HG02973 (cell line): ENCODE measurements at regions not wholly inside any gene's neighbourhood (a gene's known extent, or its start where the extent isn't known, plus 50 kb on each side); places are given as distances from the start of the nearest gene placed in this dataset.
"Not testable (repeated sequence)": the region's sequence is repeated elsewhere in the genome, so short reads cannot be mapped to it uniquely, and the experiment has no call there.

Source experiments
- ATAC-seq: cut with Tn5 transposase; IDR thresholded peaks from one replicate; pipeline ENCODE4 v1.9.1; 2021; ENCODE audit warnings: moderate library complexity; ENCODE audit not compliant: unreplicated experiment

DNA sequence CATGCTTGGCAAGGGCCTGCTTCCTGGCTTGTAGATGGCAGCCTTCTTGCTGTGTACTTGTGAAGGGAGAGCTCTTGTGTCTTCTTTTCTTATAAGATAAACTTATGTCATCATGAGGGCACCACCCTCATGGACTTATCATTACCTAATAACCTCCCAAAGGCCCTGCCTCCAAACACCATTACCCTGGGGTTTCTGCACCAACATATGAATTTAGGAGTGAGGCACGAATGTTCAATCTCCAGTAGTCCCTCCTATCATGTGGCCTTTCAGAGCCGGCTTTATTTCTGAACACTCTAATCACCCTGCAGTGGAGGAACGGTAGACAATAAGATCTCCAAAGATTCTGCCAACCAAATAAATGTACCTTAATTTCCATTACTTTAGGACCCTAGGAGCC, 144.3 kb downstream of the ABCC12 start:
- ATAC-seq: no peak

DNA sequence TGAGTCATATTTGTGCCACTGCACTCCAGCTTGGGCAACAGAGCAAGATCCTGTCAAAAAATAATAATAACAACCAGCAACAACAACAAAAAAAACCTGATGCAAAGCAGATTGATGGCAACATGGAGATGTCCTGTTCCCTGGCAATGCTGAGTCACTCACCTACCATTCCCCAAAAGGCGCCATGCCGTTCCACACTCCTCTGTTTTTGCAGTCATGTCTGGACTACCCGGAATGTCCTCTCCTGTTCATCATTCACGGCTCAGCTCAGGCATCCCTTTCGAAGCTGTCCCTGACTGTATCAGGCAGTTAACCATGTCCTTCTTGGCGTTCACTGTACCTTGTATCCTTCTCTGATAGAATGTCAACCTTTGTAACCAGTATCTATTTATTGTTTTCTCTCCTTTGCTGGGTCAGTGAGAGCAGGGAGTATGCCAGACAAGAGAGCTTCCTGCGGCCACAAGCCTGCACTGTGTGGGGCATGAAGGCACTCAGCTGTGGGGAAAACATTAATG, 147.7 kb downstream of the ABCC12 start:
- ATAC-seq: no peak

DNA sequence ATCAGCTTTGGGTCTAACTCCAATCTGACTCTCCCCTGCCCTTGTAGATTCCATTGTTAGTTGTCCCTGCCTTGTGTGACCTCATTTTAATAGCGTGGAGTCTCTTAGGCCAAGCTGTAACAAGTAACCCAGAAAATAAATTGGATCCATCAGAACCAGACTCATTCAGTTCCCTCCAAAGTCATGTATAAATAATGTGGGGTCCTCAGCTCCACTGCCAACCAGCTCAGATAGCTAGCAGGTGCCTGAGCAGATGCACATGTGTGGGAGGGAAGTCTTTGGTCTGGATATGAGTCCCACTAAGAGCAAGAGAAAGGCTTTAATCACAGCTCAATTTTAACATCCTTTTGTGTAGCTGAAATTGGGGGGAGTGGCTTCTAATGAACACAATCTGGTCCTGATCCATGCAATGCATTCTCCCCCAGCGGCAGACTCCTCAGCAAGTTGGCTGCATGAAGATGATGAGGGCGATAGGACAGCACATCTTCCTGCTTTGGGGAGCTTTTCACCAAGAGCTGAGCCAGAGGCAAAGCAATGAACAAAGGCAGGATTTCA, 151.6 kb downstream of the ABCC12 start:
- ATAC-seq: no peak

DNA sequence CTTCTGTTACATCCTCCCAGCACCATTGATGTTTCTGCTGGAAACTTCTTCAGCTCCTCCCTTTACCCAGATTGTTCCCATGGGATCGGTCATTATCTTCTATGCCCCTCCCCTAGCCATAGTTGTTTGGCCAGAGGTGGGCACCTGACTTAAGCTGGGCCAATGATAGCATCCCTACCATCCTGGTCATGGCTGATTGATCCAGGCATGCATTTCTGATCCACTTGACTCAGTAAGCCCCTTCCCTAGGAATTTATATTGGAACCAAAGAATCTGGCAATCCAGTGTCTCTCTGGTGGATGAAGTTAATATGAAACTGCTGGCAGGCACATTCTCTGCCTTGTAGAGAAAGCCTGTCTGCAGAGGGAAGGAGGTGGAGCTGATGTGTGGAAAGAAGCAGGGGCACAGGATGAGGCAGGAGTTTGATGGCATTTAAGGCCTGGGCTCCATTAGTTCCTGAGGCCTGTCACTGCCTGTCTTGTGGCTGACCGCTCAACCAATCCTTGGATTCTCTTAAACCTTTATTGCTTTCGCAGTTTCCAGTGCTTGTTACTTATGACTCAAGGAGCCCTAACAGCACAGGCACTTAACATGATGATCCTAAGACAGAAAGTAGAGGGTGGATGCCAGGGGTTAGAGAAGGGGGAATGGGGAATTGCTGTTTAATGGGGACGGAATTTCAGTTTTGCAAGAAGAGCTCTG, 152.4 kb downstream of the ABCC12 start:
- no peak for ATAC-seq

DNA sequence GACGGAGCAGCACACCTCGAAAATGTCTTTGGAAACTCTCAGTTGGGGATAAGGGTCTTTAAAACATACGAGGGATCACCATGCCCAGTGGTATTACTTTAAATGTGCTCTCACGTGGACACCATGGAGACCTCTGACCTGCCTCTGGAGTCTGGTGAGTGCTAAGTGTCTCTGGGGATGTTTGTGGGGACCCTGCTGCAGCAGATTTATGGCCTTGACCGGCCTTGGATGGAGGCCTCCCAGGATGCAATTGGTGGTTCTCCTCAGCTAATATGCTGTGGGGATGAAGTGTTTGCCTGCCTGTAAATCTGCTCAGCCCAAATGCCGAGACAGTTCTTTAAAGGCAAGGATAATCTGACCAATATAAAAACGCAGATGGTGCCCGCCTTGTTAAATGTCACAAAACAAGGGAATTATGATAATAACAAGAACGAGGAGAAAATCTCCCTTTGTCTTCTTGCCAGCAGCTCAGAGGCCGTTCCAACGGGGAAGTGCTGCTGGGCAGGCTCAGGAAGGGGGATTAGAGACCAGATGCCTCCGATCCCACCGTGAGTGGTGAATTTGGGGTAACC, 154.4 kb downstream of the ABCC12 start:
- no peak for ATAC-seq

DNA sequence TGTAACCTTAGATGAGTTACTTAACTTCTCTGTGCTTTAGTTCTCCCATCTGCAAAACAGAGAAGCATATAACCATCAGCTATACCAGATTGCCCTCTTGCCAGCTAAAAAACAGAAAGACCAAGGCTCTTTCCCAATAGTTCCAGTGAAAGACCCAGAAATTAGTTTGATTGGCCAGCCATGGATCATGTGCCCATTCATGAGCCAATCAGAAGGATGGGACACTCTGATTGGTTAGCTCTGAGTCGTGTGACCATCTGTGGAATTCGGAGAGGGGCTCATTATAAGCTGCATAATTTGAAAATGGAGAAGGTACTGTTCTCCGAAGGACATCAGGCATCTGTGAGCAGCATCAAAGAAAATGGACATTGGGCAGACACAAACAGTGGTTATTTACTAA, 155.2 kb downstream of the ABCC12 start:
- ATAC-seq: no peak

DNA sequence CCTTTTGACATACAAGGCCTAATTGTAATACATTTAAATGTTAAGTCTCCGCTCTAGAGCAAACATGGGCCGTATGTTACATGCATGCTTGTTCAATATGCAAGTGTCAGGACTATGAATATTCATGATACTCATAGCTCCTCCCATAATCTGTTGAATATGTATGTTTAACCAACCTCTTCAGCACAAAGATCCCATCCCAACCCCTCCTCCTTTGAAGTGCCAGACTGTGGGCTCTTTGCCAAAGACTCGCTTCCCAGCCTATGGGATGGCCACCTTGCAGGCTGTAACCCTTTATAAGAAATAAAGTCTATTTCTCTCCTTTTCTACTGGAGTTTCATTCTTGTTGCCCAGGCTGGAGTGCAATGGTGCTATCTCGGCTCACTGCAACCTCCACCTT, 156.2 kb downstream of the ABCC12 start:
- no peak for ATAC-seq

DNA sequence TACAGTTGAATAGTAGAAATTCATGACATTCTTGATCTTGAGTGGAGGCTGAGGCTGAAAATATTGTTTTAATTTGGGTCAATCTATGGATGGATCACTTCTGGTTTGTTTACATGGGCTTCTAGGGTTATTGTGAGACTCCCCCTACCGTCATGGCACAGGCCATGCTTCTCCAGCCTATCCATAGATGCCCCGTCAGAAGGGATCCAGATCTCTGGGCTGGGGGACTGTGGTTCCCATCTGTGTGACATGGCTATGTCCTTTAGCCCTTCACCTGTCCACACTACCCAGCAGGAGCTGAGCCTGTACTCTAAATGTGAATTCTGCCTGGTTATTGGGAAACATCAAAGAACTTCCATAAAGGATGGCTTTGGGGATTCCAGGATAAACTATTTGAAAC, 160.4 kb downstream of the ABCC12 start:
- no peak for ATAC-seq

DNA sequence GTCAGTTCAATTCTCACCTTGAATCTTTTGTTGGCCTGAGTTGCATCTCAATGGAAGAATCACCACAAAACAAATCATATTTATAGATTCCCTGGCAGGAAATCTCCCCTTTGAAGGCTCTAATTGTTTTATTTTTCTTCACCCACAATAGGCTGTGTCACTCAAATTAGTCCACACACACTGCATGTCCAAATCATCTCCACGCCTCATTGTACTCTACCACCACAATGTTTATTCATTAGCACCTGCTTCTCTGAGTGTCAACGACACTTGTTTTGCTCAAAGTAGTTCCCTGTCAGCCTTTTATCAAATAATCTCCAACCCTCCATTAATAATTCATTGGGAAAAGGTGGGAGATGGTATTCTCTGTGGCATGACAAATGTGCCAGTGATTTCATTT, 164.3 kb downstream of the ABCC12 start:
- no peak for ATAC-seq

DNA sequence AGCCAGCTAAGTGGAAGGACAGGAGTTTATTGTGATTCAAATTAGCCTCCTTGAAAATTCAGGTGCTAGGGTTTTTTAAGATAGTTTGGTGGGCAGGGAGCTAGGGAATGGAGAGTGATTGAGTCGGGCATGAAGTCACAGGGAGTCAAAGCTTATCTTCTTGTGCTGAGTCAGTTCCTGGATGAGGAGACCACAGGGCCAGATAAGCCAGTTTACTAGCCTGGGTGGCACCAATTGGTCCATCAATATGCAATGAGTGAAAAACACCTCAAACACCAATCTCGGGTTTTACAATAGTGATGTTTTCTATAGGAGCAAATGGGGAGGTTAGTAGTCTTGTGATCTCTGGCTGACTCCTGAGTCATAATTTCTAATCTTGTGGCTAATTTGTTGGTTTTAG, 165.1 kb downstream of the ABCC12 start:
- no peak for ATAC-seq

DNA sequence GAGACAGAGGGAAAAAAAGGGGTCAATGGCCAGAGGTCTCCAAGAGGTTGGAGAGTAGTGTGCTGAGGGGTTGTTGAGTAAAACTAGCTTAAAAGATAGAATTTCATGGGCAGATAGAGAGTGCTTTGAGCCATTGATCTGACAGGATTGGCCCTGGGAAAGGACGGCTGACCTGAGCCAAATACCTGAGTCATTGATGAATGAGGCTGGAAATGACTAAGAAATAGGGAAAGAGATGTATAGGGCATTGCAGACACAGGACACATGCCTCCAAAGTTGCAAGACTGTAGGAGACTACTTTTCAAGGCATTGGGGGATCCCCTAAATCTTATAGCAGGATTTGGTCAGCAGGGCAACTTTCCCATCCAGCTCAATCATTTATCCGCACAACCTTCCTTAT, 168.7 kb downstream of the ABCC12 start:
- ATAC-seq: no peak

DNA sequence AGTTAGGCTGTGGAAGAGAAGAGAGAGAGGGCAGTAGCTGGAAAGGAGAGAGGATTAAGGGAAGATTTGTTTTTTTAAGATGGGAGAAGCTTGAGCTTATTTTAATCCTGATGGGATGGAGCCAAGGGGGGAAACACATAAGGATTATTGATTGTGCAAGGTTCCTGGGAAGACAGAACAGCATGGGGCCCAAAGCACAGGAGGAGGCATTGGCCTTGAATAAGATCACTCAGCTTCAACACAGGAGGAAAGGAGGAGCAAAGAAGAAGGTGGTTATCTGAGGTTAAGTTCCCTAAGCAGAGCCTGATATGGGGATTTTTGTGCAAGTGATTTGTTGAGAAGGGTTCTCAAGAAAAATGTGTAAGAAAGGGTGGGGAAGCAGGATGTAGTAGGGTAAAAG, 169.8 kb downstream of the ABCC12 start:
- no peak for ATAC-seq

DNA sequence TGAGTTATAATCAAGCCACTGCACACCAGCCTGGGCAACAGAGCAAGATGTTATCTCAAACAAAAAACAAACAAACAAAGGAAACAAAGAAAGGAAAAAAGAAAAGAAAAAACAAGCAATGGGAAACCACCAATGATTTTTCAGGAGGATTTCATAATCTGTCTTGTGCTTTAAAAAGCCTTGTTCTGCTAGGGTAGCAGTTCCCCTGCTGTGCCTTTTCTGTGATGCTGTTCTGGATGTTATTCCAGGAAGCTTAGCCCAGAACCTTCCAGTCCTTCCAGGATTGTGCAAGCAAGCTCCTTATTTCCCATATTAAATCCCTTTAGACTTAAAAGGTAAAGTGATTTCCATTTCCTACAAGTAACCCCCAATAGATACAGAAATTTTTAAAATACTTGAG, 171.1 kb downstream of the ABCC12 start:
- no peak for ATAC-seq

DNA sequence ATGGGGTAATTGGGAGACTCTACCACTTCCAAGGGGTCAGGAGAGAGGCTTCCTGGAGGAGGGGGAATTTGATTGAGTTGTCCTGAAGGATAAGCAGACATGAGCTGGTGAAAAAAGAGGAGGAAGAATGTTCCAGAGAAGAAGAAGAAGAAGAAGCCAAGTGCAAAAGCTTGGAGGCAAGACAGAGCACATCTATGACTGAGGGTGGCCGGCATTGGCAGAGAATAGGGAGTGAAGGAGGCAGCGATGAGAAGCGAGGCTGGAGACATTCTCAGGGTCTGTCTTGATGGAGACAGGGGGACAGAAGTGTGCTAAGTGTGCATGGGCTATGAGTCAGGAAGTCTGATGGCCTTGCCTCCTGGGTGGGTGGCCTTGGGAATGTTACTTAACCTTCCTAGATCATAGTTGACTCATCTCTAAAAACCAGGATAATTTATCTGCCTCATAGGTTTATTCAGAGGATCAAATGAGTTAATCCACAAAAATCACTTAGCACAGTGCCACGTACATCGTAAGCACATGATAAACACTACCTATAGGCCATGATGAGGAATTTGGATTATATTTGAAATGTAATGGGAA, 171.7 kb downstream of the ABCC12 start:
- ATAC-seq: no peak

DNA sequence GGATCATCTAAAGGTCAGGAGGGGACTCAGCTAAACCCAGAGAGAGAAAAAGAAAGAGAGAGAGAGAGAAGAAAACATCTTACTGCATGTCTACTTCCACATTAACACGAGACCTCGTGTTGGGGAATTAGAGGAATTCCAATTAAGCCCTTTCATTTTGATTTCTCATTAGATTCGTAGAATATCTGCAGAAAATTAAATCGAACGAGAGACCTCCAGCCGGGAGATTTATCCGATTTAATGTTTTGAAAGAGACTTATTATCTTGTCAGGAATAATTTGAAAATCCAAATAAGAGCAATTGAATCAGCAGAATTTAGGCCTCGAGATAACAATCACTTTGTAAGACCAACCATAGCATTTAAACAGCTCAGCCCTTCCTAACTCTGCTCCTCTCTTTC, 175.6 kb downstream of the ABCC12 start:
- ATAC-seq: no peak

DNA sequence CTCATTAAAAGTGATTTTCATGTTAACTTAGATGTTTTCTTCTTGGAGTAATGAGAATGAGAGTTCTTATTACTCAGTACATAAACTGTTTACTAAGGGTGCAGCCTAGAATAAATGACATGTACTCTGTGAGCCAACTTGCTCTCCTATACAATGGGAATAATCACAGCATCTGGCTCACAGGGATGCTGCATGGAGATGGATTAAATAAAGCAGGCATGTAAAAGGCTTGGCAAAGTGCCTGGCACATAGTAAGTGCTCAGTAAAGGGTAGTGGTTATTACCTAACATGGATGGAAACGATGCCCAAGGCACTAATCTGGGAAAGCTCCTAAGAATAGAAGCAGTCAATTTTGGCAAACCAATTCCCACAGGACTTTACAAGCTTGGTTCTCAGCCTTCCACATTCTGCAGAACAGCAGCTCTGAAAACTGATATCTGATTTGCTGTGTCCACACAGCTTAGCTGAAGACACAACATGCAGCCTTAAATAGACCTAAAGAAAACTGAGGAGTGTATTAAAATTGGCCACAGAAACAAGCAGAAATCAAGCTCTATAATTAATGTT, 176.1 kb downstream of the ABCC12 start:
- no peak for ATAC-seq

DNA sequence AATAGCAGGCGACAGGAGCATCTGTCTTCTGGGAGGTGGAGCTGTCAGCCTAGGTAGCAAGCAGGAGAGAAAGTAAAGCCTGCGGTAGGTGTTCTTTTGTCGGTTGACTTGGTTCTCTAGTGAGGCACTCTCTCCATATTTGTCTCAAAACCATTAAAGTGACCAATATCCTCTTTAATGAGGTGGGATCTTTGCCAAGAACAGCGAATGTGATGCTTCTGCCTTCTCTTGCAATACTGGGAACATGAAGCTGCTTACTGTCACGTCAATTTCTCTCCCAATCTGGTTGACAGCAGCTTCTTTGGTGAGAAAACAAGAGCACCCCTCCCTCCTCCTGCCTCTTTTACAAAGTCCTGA, 176.7 kb downstream of the ABCC12 start:
- ATAC-seq: no peak

DNA sequence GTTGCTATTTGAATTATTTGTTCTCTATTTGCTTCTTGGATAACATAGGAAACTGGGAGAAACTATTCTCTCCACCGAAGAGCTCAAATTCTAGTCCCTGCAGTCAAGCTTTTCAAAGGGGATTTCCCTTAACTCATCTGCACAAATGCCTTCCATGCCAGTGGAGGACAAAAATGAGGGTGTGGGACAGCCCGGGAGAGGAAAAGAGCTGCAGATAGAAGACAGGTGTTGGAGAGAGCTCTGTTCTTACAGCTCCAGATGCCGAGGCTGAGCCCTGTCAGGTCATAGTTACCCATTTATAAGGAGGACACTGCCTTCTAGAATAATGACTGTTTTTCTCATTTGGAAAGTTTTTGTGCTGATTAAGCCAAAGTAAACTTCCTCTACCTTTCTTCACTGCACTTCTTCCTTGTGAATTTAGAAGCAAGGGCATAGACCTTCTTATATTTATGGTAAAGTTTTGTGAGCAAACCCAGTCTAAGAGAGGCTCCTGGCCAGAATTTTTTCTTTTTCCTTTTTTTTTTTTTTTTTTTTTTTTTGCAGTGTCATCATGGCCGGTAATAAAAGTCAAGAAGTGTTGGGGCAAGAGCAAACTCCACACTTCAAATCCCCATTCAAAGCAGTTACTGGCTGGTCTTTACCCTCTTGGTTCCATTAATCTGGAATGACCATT, 177.2 kb downstream of the ABCC12 start:
- no peak for ATAC-seq

DNA sequence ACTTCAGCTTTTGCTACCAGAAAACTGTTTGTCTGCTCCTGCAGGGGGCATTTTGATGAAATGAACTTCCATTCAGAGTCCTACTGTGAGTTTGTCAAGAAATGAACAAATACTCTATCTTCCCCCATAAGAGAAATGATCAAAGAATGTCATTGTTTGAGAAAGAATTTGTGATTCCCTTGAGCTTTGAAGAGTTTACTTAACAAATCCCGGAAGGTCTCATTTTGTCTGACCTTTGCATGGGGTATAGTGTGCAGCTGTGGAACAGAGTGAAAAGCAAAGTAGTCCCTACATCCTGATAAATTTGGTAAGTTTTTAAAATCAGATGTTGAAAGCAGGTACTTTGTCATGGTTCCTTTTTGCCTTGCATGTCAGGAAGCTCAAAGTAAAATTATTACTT, 178.0 kb downstream of the ABCC12 start:
- ATAC-seq: no peak

DNA sequence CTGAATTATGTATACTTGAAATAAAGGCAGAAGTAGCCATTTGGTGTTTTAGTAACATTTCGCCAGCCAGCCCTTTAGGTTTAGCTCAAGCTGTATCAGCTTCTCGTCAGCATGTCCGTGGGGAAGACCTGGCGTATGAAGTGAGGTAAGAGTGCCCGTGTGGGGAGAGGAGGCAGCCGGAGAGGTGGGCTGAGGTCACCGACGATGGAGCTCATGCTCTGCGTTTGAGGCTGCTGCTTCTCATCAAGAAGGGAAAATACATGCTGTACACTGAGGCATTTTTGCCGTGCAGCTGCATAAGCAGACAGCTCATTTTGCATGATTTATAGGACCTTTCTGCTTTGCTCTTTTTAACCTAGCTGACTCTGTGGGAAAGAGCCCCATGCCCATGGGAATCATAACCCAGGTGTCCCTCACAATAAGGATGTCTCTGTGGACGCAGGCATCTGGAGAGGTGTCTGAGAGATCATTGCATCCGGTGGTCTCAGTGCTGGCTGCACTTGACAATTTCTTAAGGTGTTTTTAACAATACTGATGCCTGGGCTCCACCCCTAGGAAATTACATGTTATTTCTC, 179.1 kb downstream of the ABCC12 start:
- no peak for ATAC-seq

DNA sequence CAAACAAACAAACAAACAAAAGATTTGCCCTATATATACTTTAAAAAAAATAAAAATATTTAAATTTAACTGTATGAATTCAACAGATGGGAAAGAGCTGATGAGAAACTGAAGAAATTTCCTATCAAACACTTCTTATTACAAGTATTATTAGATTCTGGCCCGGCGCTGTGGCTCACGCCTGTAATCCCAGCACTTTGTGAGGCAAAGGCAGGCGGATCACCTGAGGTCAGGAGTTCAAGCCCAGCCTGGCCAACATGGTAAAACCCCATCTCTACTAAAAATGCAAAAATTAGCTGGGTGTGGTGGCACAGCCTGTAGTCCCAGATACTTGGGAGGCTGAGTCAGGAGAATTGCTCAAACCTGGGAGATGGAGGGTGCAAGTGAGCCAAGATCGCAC, 180.8 kb downstream of the ABCC12 start:
- not testable (repeated sequence) for ATAC-seq
